GM13976 (cell line): ENCODE measurements at regions not wholly inside any gene's neighbourhood (a gene's known extent, or its start where the extent isn't known, plus 50 kb on each side); places are given as distances from the start of the nearest gene placed in this dataset.

ENCODE experiments used
- DNase-seq: peaks from one replicate; pipeline ENCODE4 v3.0.0; 2012; ENCODE audit warnings: low spot score
- in situ Hi-C: fragments of 300-500 bp; cut with MboI; formaldehyde crosslinking; loops from one replicate; pipeline ENCODE4 v1.12.0; 2022; ENCODE audit warnings: low sequenced_read_pairs, mixed read lengths, inconsistent platforms; ENCODE audit not compliant: unreplicated experiment
- TF ChIP-seq, protein P1 (sequence below): IDR thresholded peaks from 2 replicates; pipeline ENCODE4 v1.5.1; 2012; ENCODE audit warnings: borderline replicate concordance, mild to moderate bottlenecking; ENCODE audit not compliant: insufficient read depth; ENCODE audit errors: extremely low read depth, missing control alignments, control extremely low read depth

DNA sequence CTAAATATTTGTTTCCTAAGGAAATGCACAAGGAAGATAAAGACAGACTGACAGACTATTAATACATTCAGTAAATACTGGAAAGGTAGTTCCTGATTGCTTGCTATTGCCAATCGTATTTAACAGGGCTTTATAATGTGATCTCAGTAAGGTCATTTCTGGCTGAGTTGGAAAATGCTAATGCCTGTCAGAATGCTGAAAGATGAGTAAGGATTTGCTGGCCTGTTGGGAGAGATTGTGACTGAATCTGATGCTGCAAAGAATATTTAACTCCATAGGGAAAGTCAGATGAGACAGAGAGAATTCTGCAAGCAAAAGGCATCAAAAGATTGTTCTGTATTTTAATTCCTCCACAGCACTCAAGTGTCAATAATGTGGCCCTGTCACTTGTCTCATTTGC is 169.0 kb downstream of the BEND2 start:
- TF ChIP-seq, protein P1, sequence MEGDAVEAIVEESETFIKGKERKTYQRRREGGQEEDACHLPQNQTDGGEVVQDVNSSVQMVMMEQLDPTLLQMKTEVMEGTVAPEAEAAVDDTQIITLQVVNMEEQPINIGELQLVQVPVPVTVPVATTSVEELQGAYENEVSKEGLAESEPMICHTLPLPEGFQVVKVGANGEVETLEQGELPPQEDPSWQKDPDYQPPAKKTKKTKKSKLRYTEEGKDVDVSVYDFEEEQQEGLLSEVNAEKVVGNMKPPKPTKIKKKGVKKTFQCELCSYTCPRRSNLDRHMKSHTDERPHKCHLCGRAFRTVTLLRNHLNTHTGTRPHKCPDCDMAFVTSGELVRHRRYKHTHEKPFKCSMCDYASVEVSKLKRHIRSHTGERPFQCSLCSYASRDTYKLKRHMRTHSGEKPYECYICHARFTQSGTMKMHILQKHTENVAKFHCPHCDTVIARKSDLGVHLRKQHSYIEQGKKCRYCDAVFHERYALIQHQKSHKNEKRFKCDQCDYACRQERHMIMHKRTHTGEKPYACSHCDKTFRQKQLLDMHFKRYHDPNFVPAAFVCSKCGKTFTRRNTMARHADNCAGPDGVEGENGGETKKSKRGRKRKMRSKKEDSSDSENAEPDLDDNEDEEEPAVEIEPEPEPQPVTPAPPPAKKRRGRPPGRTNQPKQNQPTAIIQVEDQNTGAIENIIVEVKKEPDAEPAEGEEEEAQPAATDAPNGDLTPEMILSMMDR, result no peak
- in situ Hi-C loops, result no loop called here
- no peak for DNase-seq

DNA sequence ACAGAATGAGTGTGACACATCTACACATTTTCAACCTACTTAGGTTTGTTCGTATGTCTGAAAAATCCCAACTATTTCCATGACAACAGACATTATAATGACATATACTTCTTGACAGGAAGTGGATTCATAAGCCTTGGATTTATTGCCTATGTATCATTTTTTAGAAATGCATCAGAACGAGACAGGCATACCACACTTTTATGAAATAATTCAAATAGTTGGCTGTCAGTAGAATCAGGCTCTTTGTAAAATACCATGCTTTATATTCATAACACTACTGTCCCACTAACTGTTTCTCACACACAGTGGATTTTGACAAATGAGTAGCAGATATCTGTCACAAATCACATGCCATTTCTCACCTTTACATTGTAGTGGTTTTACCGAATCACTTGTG is 173.2 kb downstream of the BEND2 start:
- TF ChIP-seq, protein P1, result no peak
- in situ Hi-C loops, result no loop called here
- no peak for DNase-seq

DNA sequence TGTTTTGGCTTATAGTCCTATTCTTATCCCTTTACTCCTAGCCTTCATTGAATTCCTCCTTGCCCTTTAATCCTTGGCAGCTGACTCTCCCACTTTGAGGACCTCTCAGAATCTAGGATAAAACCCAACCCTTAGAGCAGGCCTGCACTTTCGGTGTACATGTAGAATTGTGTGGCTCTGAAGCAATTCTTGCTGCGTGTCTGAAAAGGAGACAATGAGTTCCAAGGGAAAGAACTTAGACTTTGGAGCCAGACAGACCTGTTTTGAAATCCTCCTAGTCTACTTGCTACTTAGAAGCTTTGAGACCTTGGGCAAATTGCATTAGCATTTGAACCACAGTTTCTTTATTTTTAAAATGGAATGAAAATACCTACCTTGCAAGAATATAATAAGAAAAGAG is 175.2 kb downstream of the BEND2 start:
- TF ChIP-seq, protein P1, result no peak
- in situ Hi-C loops, result no loop called here
- no peak for DNase-seq

DNA sequence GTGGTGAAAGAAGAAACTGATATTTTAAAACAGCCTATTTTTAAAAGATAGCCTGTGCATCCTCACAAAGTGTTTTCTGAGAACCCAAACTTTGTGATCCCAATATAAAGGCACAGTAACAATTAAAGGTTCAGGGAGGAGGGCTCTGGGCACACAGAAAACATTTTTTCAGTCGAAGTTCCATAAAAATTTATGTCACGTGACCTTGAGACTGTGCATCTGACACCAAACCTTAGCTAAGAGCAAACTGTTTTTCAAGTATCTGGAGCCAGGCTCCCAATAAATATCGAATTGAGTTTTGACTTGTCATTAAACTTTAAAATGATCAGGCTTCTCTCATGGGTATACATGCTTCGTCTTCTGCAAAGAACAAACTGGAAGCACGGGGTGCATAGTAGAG is 177.9 kb downstream of the BEND2 start:
- TF ChIP-seq, protein P1, result no peak
- DNase-seq, result no peak
- in situ Hi-C loops, result no loop called here

DNA sequence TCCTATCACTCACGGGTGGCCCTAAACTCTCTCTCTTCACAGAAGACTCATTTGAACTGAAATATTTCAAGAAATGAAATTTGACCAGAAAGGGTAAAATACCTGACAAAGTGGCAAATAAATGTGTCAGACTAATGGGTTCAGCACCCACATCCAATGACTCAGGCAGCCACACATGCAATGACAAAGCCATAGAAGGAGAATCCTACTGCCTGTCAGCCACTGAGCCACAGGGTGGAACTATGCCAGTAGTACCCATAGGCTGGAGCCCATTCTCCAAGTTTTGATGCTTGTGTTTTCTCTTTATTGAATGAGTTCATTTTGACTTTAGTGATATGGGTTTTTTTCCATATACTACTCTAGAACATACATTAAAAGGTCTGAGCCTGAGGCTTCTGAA is 179.0 kb downstream of the BEND2 start:
- TF ChIP-seq, protein P1, result no peak
- no peak for DNase-seq
- in situ Hi-C loops, result no loop called here

DNA sequence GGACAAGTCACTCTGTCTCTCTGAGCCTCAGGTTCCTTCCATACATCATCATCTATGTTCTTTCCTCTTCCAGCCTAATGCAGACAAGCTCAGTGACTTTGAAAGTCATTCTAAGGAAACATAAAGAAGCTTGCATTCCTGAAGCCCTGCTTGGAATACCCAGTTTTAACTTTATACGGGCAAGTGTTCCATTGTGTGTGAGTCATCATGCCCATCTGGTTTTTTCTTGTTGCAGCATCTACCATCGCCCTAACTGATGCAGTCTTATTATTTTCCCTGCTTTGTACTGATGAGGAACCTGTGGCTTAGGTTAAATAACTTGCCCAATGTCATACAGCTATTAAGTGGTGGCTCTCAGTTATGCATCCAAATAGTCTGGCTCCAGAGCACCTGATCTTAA is 177.9 kb upstream of the RAI2 start:
- TF ChIP-seq, protein P1, result no peak
- DNase-seq, result no peak
- in situ Hi-C loops, result no loop called here

DNA sequence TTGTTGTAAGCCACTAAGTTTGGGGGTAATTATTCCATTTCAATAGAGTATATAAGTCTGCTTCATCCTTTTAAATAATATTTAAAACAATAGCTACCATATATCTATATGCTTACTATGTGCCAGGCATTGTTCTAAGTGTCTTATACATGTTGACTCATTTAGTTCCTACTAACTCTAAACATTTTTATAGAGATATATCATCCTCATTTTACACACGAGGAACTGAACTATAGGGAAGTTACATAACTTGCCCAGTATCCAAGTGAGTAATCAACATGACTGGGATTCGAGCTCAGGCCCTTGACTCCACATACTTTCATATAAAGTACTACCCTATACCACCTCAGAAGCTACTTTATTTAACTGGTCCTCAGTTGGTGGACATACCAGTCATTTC is 175.3 kb upstream of the RAI2 start:
- TF ChIP-seq, protein P1, result no peak
- no peak for DNase-seq
- in situ Hi-C loops, result no loop called here
